Endodermal cell (in vitro differentiated cells): ENCODE measurements at regions not wholly inside any gene's neighbourhood (a gene's known extent, or its start where the extent isn't known, plus 50 kb on each side); places are given as distances from the start of the nearest gene placed in this dataset.

Experiments used
- DNase-seq: peaks from one replicate; pipeline ENCODE4 v3.0.0-alpha.2; 2017
- H3K27ac ChIP-seq: 2 replicates; pipeline ENCODE4 v1.5.1; 2013; ENCODE audit warnings: mild to moderate bottlenecking, low read depth, low read length, moderate library complexity
- H3K27me3 ChIP-seq: 2 replicates; pipeline ENCODE4 v1.6.1; 2013; ENCODE audit warnings: mild to moderate bottlenecking, low read length, moderate library complexity; ENCODE audit not compliant: insufficient read depth, control insufficient read depth, poor library complexity, severe bottlenecking
- H3K36me3 ChIP-seq: 2 replicates; pipeline ENCODE4 v1.7.0; 2013; ENCODE audit warnings: mild to moderate bottlenecking, low read length, moderate library complexity; ENCODE audit not compliant: control insufficient read depth, insufficient read depth
- H3K4me1 ChIP-seq: one replicate; pipeline ENCODE4 v1.7.0; 2013; ENCODE audit warnings: low read length; ENCODE audit not compliant: control insufficient read depth, insufficient read depth
- H3K4me3 ChIP-seq: 2 replicates; pipeline ENCODE4 v1.5.1; 2013; ENCODE audit warnings: mild to moderate bottlenecking, low read length, moderate library complexity
- H3K9ac ChIP-seq: 2 replicates; pipeline ENCODE4 v1.6.1; 2013; ENCODE audit warnings: mild to moderate bottlenecking, low read length, moderate library complexity; ENCODE audit not compliant: poor library complexity, severe bottlenecking; ENCODE audit errors: extremely low read depth
- H3K9me3 ChIP-seq: 2 replicates; pipeline ENCODE4 v1.6.1; 2013; ENCODE audit warnings: mild to moderate bottlenecking, low read length, moderate library complexity; ENCODE audit not compliant: control insufficient read depth
- H3K27ac Mint-ChIP-seq: 2 replicates; pipeline ENCODE4 v1.8.0; 2020; ENCODE audit warnings: mixed read lengths
- H3K27me3 Mint-ChIP-seq: 2 replicates; pipeline ENCODE4 v1.8.0; 2021; ENCODE audit warnings: mild to moderate bottlenecking, mixed read lengths; ENCODE audit not compliant: insufficient read depth
- H3K36me3 Mint-ChIP-seq: 2 replicates; pipeline ENCODE4 v1.8.0; 2020; ENCODE audit warnings: low read depth, mixed read lengths
- H3K4me1 Mint-ChIP-seq: 2 replicates; pipeline ENCODE4 v1.8.0; 2020; ENCODE audit warnings: mixed read lengths
- H3K4me3 Mint-ChIP-seq: 2 replicates; pipeline ENCODE4 v1.8.0; 2020; ENCODE audit warnings: mild to moderate bottlenecking, moderate library complexity, mixed read lengths
- H3K9me3 Mint-ChIP-seq: 2 replicates; pipeline ENCODE4 v1.8.0; 2020; ENCODE audit warnings: mild to moderate bottlenecking, mixed read lengths
- CTCF ChIP-seq: fragments of 200-600 bp; sonication (generic); conservative IDR thresholded peaks from 2 replicates; pipeline ENCODE4 v1.5.0; 2021; ENCODE audit warnings: antibody characterized with exemption, mild to moderate bottlenecking
- WGBS, 2 experiments: methylation state at CpG; one replicate each; pipeline versions ENCODE4 v1.1.5 to v1.1.7; 2013; ENCODE audit warnings: missing lambda C conversion rate in 2 of 2, mixed read lengths in 1 of 2; ENCODE audit not compliant: insufficient coverage in 1 of 2, insufficient read length in 1 of 2; 5-methylcytosine and 5-hydroxymethylcytosine counted together

DNA sequence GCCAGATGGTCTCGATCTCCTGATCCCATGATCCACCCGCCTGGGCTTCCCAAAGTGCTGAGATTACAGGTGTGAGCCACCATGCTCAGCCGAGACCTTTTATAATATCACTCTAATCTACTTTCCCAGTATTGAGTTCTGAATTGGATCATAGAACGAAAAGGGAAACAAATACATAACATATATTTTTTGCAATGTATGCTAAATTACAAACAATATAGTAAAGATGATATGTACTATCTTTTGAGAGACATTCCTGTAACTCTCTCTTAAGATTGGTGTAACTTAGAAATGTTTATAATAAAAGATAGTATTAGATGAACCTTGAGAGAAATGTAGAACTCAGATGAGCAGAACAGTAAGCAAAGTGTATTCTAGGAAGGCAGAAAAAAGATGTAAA, 129.2 kb upstream of the TENT5A start:
- H3K4me3 ChIP-seq, result no peak overlapping the region
- Mint-ChIP-seq H3K27ac (no peak overlapping the region), H3K4me1 (no peaks in the 10 kb centered on the region), H3K36me3 (no peaks in the 10 kb centered on the region), H3K27me3 (no peaks in the 10 kb centered on the region), H3K4me3 (no peak overlapping the region), H3K9me3 (no peaks in the 10 kb centered on the region)
- no peaks in the 10 kb centered on the region for H3K4me1 ChIP-seq
- no peaks in the 10 kb centered on the region for H3K36me3 ChIP-seq
- no peak for TF ChIP-seq CTCF
- DNase-seq, result no peak
- no peak overlapping the region for H3K9ac ChIP-seq
- no peak overlapping the region for H3K27ac ChIP-seq
- WGBS, 2 experiments, result 90% methylated on average over 3 of the region's 4 CpGs; no CpG with 5 or more reads in 1 of the 2 experiments
- H3K9me3 ChIP-seq, result peaks cover 6% of the 10 kb centered on the region
- no peaks in the 10 kb centered on the region for H3K27me3 ChIP-seq

DNA sequence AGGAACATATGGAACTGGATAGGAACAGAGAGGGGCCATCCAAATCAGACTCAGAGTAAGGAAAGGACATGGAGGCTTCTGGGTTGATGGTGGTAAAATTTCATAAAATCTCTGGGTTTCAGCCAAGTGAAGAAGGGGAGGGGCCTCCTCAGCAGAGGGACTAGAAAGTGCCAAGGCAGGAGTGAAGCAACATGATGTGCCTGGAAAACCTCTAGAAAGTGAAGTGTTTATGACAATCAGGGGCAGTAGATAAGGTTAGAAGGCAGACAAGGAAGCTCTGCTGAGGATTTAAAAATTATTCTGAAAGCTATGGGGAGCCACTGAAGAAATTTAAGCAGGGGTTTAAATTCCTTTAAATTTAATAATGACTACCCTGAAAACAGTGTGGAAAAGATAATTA, 126.0 kb upstream of the TENT5A start:
- H3K9me3 ChIP-seq, result peaks cover 5% of the 10 kb centered on the region
- no peaks in the 10 kb centered on the region for H3K27me3 Mint-ChIP-seq
- DNase-seq, result no peak
- H3K9me3 Mint-ChIP-seq, result peaks cover 20% of the 10 kb centered on the region
- no peak overlapping the region for H3K4me3 Mint-ChIP-seq
- H3K27me3 ChIP-seq, result no peaks in the 10 kb centered on the region
- H3K36me3 ChIP-seq, result no peaks in the 10 kb centered on the region
- H3K27ac Mint-ChIP-seq, result no peak overlapping the region
- H3K9ac ChIP-seq, result no peak overlapping the region
- no peak overlapping the region for H3K4me3 ChIP-seq
- no peak for TF ChIP-seq CTCF
- no peak overlapping the region for H3K27ac ChIP-seq
- peaks cover 2% of the 10 kb centered on the region for H3K4me1 Mint-ChIP-seq
- no peaks in the 10 kb centered on the region for H3K36me3 Mint-ChIP-seq
- no peaks in the 10 kb centered on the region for H3K4me1 ChIP-seq

GRCh38 chr6:81876971-81877370, 124.5 kb upstream of the TENT5A start:
- Histone ChIP-seq H3K9ac (no peak overlapping the region), H3K4me1 (no peaks in the 10 kb centered on the region), H3K36me3 (no peaks in the 10 kb centered on the region), H3K27me3 (no peaks in the 10 kb centered on the region), H3K4me3 (no peak overlapping the region), H3K9me3 (peaks cover 5% of the 10 kb centered on the region), H3K27ac (no peak overlapping the region)
- H3K27ac Mint-ChIP-seq, result no peak overlapping the region
- TF ChIP-seq CTCF, result no peak
- 100% methylated on average over 1 of the region's 1 CpG; no CpG with 5 or more reads in 1 of the 2 experiments for WGBS, 2 experiments
- H3K9me3 Mint-ChIP-seq, result peaks cover 30% of the 10 kb centered on the region
- DNase-seq, result no peak
- H3K4me3 Mint-ChIP-seq, result no peak overlapping the region
- no peaks in the 10 kb centered on the region for H3K36me3 Mint-ChIP-seq
- peaks cover 2% of the 10 kb centered on the region for H3K4me1 Mint-ChIP-seq
- no peaks in the 10 kb centered on the region for H3K27me3 Mint-ChIP-seq
